HL-60/S4 (cell line): ENCODE measurements at regions not wholly inside any gene's neighbourhood (a gene's known extent, or its start where the extent isn't known, plus 50 kb on each side); places are given as distances from the start of the nearest gene placed in this dataset.

Experiments
- in situ Hi-C: fragments of 300-500 bp; cut with MboI; formaldehyde crosslinking; loops from 2 replicates; pipeline ENCODE4 v1.14.3; 2022; ENCODE audit warnings: low sequenced_read_pairs

- in situ Hi-C loops, result no loop called here
Measured at GRCh38 chr4:145427991-145428390, 53.7 kb upstream of the SMAD1 start.

- in situ Hi-C loops, result no loop called here
Measured at GRCh38 chr4:145427221-145427620, 54.4 kb upstream of the SMAD1 start.

- in situ Hi-C loops, result no loop called here
Measured at GRCh38 chr4:145423017-145423708, 58.5 kb upstream of the SMAD1 start.

GRCh38 chr4:145420595-145421214 is 60.9 kb upstream of the SMAD1 start:
- in situ Hi-C loops, result no loop called here

- in situ Hi-C loops, result no loop called here
Measured at GRCh38 chr4:145418739-145419138, 62.9 kb upstream of the SMAD1 start.

GRCh38 chr4:145417348-145418130 is 64.1 kb upstream of the SMAD1 start:
- in situ Hi-C loops, result no loop called here

- in situ Hi-C loops, result no loop called here
Measured at GRCh38 chr4:145414841-145415240, 66.8 kb upstream of the SMAD1 start.

- in situ Hi-C loops, result no loop called here
Measured at GRCh38 chr4:145414226-145414625, 67.4 kb upstream of the SMAD1 start.

GRCh38 chr4:145406970-145407369 is 74.7 kb upstream of the SMAD1 start:
- in situ Hi-C loops, result no loop called here

GRCh38 chr4:145404761-145405160 is 76.9 kb upstream of the SMAD1 start:
- in situ Hi-C loops, result no loop called here

GRCh38 chr4:145396581-145396980 is 85.1 kb upstream of the SMAD1 start:
- in situ Hi-C loops, result no loop called here

- in situ Hi-C loops, result no loop called here
Measured at GRCh38 chr4:145390571-145390970, 91.1 kb upstream of the SMAD1 start.

- in situ Hi-C loops, result no loop called here
Measured at GRCh38 chr4:145389550-145389949, 92.1 kb upstream of the SMAD1 start.

- in situ Hi-C loops, result no loop called here
Measured at GRCh38 chr4:145388043-145388442, 93.6 kb upstream of the SMAD1 start.

GRCh38 chr4:145387079-145387478 is 94.6 kb upstream of the SMAD1 start:
- in situ Hi-C loops, result no loop called here

GRCh38 chr4:145381163-145381562 is 100.5 kb upstream of the SMAD1 start:
- in situ Hi-C loops, result no loop called here

- in situ Hi-C loops, result no loop called here
Measured at GRCh38 chr4:145380123-145380522, 101.5 kb upstream of the SMAD1 start.

GRCh38 chr4:145375416-145375815 is 106.2 kb upstream of the SMAD1 start:
- in situ Hi-C loops, result no loop called here

- in situ Hi-C loops, result no loop called here
Measured at GRCh38 chr4:145352438-145353145, 129.1 kb upstream of the SMAD1 start.

- in situ Hi-C loops, result no loop called here
Measured at GRCh38 chr4:145351922-145352321, 129.7 kb upstream of the SMAD1 start.

- in situ Hi-C loops, result no loop called here
Measured at GRCh38 chr4:145351162-145351561, 130.5 kb upstream of the SMAD1 start.
